Common myeloid progenitor, CD34-positive (primary cell): ENCODE measurements at regions not wholly inside any gene's neighbourhood (a gene's known extent, or its start where the extent isn't known, plus 50 kb on each side); places are given as distances from the start of the nearest gene placed in this dataset.

Experiments
- CTCF ChIA-PET: fragments of 350-600 bp; sonication (Branson Sonifier 250); formaldehyde crosslinking; loops from one replicate; lab custom pipeline; 2021; ENCODE audit warnings: antibody characterized with exemption; lab: Charles Lee
- POLR2A ChIA-PET: fragments of 350-600 bp; sonication (Branson Sonifier 250); formaldehyde crosslinking; loops from one replicate; lab custom pipeline; 2021; ENCODE audit warnings: antibody characterized with exemption; lab: Charles Lee
- DNase-seq, 3 donors: peaks; one replicate each; pipeline versions ENCODE4 v3.0.0 to v3.0.0-alpha.2; 2013
- H3K27ac ChIP-seq, 2 experiments: 1 replicate in 1 of 2; 2 replicates in 1 of 2; pipeline ENCODE4 v1.7.0; 2013; ENCODE audit warnings: inconsistent platforms in 2 of 2, low read length in 2 of 2, mild to moderate bottlenecking in 2 of 2, low read depth in 1 of 2, moderate library complexity in 1 of 2; ENCODE audit not compliant: severe bottlenecking in 2 of 2, insufficient read depth in 1 of 2, poor library complexity in 1 of 2
- H3K27me3 ChIP-seq, 5 experiments: replicated peaks in 2 of 5; 1 replicate in 3 of 5; 2 replicates in 2 of 5; pipeline versions ENCODE4 v1.6.1 to v1.7.0; 2013; ENCODE audit warnings: low read length in 4 of 5, mild to moderate bottlenecking in 2 of 5, moderate library complexity in 2 of 5, inconsistent platforms in 1 of 5; ENCODE audit not compliant: insufficient read depth in 5 of 5, control insufficient read depth in 4 of 5
- H3K36me3 ChIP-seq, 4 experiments: 1 replicate in 2 of 4; 2 replicates in 2 of 4; pipeline versions ENCODE4 v1.6.1 to v1.7.0; 2013; ENCODE audit warnings: low read length in 3 of 4, control low read depth in 1 of 4, mild to moderate bottlenecking in 1 of 4; ENCODE audit not compliant: control insufficient read depth in 4 of 4, insufficient read depth in 4 of 4
- H3K4me1 ChIP-seq, 4 experiments: 1 replicate in 3 of 4; 2 replicates in 1 of 4; pipeline versions ENCODE4 v1.6.1 to v1.7.1; 2013; ENCODE audit warnings: low read length in 3 of 4, mild to moderate bottlenecking in 3 of 4, control low read depth in 1 of 4, inconsistent platforms in 1 of 4, moderate library complexity in 1 of 4; ENCODE audit not compliant: control insufficient read depth in 4 of 4, insufficient read depth in 4 of 4; ENCODE audit errors: control extremely low read depth in 1 of 4
- H3K4me3 ChIP-seq, 7 experiments: 1 replicate in 4 of 7; 2 replicates in 3 of 7; pipeline versions ENCODE4 v1.5.1 to v1.7.0; 2013; ENCODE audit warnings: mild to moderate bottlenecking in 7 of 7, low read length in 6 of 7, moderate library complexity in 6 of 7, inconsistent platforms in 2 of 7, low read depth in 2 of 7, control low read depth in 1 of 7; ENCODE audit not compliant: insufficient read depth in 4 of 7, control insufficient read depth in 1 of 7; ENCODE audit errors: extremely low read depth in 1 of 7
- H3K9me3 ChIP-seq, 5 experiments: 1 replicate in 4 of 5; 2 replicates in 1 of 5; pipeline versions ENCODE4 v1.6.1 to v1.7.1; 2013; ENCODE audit warnings: low read length in 4 of 5, mild to moderate bottlenecking in 2 of 5, inconsistent platforms in 1 of 5, low read depth in 1 of 5, moderate library complexity in 1 of 5; ENCODE audit not compliant: control insufficient read depth in 4 of 5, insufficient read depth in 2 of 5; ENCODE audit errors: control extremely low read depth in 1 of 5
- WGBS: methylation state at CpG from one replicate; pipeline ENCODE4 v1.1.5; 2013; ENCODE audit not compliant: insufficient coverage; 5-methylcytosine and 5-hydroxymethylcytosine counted together

DNA sequence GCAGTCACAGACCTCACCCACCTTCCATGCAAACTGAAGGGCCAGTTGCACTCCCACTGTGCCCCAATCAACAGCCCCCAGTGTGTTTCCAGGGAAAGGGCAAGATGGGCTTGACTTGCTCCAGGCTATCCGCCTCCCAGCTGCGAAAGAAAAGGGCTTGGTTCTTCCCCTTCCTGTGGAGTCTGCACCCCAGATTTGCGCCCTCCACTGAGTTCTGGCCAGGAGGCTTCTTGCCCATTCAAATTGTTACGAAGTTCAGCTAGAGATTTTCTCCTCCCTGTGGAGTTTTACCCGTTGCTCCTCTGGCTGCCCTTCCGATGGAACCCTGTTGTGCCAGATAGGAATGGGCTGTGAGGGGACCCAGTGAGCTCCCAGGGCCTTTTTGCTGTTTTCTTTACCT, 1096.9 kb upstream of the ALCAM start:
- no peaks in the 10 kb centered on the region for H3K36me3 ChIP-seq
- H3K4me1 ChIP-seq = no peaks in the 10 kb centered on the region
- H3K27ac ChIP-seq = no peak overlapping the region
- no peaks in the 10 kb centered on the region for H3K27me3 ChIP-seq
- ChIA-PET CTCF (no interaction called here), POLR2A (no interaction called here)
- no peak for DNase-seq
- 98% methylated on average over 6 of the region's 6 CpGs for WGBS
- no peak overlapping the region for H3K4me3 ChIP-seq
- peaks cover 0 to 3% (median 0%) of the 10 kb centered on the region in 5 experiments for H3K9me3 ChIP-seq

DNA sequence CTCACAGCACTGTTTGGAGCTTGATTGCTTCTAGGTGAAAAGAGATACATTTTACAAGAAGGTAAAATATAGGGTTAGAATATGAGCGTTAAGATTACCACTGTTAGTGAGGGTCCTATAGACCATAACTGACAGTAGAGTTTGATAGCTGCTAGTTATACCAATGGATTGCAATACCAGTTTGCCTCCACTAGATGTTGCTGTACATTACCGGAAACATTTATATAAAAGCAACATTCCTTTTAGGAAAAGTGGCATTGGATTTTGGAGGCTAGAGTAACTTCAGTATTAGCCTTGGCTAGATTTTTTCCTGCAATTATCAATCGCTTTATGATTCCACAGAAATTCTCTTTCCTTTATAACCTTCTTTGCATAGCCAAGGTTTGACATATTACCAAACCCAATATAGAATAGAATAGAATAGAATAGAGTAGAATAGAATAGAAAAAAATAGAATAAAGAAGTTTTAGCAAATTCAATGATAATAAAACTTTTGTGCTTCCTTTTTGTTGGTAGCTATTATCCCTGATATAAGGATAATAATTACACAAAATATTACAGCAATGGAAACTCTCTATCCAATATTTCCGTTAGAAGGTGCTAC, 1093.6 kb upstream of the ALCAM start:
- H3K36me3 ChIP-seq = no peaks in the 10 kb centered on the region
- no peaks in the 10 kb centered on the region for H3K27me3 ChIP-seq
- no peak for DNase-seq
- CTCF ChIA-PET = no interaction called here
- H3K27ac ChIP-seq = no peak overlapping the region
- peaks cover 0 to 15% (median 4%) of the 10 kb centered on the region in 5 experiments for H3K9me3 ChIP-seq
- H3K4me3 ChIP-seq = no peak overlapping the region
- no peaks in the 10 kb centered on the region for H3K4me1 ChIP-seq
- no CpG with 5 or more reads among the region's 4 CpGs for WGBS
- POLR2A ChIA-PET = no interaction called here

DNA sequence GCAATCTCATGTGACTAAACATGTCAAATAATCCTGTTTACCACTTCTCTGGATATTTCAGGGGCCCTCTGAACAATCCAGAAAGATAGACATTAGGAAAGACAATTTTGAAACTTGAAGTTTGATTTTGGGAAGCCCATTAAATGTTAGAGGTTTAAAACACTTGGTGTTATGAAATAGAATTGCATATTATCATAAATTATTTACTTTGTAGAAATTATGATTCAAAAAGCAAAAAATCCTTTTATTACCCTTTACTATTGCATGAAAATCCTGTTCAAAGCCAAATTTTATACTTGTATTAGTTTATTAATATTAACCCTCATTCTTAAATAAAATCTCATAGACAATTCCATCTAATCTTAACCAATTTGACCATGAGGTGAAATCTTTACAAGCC, 1091.5 kb upstream of the ALCAM start:
- CTCF ChIA-PET = no interaction called here
- POLR2A ChIA-PET = no interaction called here

DNA sequence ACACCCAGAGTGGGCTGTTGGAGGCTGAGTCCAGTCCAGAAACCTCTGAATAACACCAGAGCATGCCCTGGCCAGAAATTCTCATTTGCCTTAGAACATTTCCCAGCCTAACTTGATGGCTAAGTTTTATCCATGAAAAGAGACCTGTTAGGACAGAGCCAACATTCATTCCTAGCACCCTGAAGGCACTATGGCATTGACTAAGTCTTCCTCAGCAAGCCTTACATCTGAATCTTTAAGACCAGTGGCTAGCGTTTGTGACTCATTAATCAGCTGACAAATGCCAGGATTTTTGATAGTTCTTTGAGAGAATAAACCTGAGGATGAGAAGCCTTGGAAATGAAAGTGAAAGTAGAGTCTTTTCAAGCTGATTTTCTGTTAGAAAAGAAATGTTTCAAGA, 1087.1 kb upstream of the ALCAM start:
- Histone ChIP-seq H3K27ac (no peak overlapping the region), H3K4me3 (no peak overlapping the region), H3K36me3 (no peaks in the 10 kb centered on the region), H3K4me1 (no peaks in the 10 kb centered on the region), H3K9me3 (peaks cover 3 to 33% (median 8%) of the 10 kb centered on the region in 5 experiments), H3K27me3 (no peaks in the 10 kb centered on the region)
- no CpG with 5 or more reads among the region's 1 CpG for WGBS
- POLR2A ChIA-PET = no interaction called here
- peak in 1 of 3 donors; percentile 11 for DNase-seq
- CTCF ChIA-PET = no interaction called here

More for the DNA sequence above, 1091.5 kb upstream of the ALCAM start:
- Histone ChIP-seq H3K27ac (no peak overlapping the region), H3K4me1 (no peaks in the 10 kb centered on the region), H3K27me3 (no peaks in the 10 kb centered on the region), H3K9me3 (peaks cover 1 to 27% (median 5%) of the 10 kb centered on the region in 5 experiments), H3K36me3 (no peaks in the 10 kb centered on the region), H3K4me3 (no peak overlapping the region)
- no peak for DNase-seq

DNA sequence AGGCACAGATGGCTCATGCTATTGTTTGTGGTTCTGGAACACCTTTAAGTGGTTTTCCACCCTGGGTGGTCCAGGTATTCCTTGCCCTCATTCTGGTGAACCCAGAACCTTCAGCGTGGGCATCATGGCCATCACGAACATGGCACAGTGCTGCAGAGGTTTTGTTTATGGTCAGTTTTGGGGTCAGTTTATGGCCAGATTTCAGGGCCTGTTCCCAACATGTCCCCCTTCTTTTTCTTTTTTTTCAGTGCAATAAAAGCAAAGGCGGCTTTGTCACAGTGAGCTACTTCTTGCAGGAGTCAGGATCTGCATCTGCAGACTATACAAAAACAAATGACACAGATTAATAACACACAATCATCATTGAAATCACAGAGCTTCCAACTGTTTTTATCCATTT, 1085.0 kb upstream of the ALCAM start:
- H3K4me3 ChIP-seq = no peak overlapping the region
- no peak overlapping the region for H3K27ac ChIP-seq
- CTCF ChIA-PET = no interaction called here
- no peaks in the 10 kb centered on the region for H3K36me3 ChIP-seq
- WGBS = 95% methylated on average over 3 of the region's 3 CpGs
- POLR2A ChIA-PET = no interaction called here
- peaks cover 0 to 27% (median 8%) of the 10 kb centered on the region in 5 experiments for H3K9me3 ChIP-seq
- no peak for DNase-seq
- no peaks in the 10 kb centered on the region for H3K4me1 ChIP-seq
- no peaks in the 10 kb centered on the region for H3K27me3 ChIP-seq

DNA sequence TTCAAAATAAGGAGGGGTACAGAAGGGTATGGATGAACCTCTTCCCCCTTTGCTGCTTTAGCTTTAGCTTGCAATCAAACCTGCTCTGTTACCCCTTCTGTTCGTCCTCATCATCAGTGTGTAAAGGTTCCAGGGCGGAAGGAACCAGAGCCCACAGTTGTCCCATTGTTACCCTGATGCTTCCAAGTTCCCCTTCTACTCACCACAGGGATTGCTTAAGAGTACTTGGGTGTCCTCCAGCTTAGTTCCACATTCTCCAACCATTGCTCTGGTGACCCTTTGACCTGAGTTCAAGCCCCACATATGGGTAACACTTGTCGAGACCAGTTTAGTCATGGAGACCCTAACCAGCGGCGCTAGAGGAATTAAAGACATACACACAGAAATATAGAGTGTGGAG, 1080.1 kb upstream of the ALCAM start:
- CTCF ChIA-PET = no interaction called here
- POLR2A ChIA-PET = no interaction called here
- WGBS = 85% methylated on average over 2 of the region's 5 CpGs

DNA sequence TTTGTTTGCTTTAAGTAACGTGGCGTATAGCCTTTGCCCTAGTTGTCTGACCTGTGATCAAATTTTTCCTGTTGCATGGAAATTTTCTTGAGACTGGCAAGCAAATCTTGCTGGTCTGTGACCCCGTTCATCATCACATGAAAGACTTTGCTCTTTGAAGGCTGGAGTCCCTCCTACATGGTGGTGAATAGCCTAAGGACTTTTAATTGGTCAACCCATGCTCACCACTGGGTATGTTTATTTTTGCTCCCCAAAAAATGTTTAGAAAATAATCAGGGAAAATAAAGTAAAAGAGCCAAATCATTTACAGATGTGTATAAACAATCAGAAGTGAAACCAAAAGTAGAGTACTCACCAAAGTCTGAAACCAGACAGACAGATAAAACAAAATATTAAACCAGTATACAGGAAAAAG, 1075.3 kb upstream of the ALCAM start:
- no CpG with 5 or more reads among the region's 3 CpGs for WGBS
- CTCF ChIA-PET = no interaction called here

More for the DNA sequence above, 1080.1 kb upstream of the ALCAM start:
- Histone ChIP-seq H3K27ac (no peak overlapping the region), H3K4me3 (no peak overlapping the region), H3K9me3 (peaks cover 0 to 1% (median under 1%) of the 10 kb centered on the region in 5 experiments), H3K4me1 (no peaks in the 10 kb centered on the region), H3K36me3 (no peaks in the 10 kb centered on the region), H3K27me3 (no peaks in the 10 kb centered on the region)
- no peak for DNase-seq

More for the DNA sequence above, 1075.3 kb upstream of the ALCAM start:
- Histone ChIP-seq H3K27me3 (no peaks in the 10 kb centered on the region), H3K9me3 (no peaks in the 10 kb centered on the region), H3K27ac (no peak overlapping the region), H3K4me3 (no peak overlapping the region), H3K4me1 (no peaks in the 10 kb centered on the region), H3K36me3 (no peaks in the 10 kb centered on the region)
- POLR2A ChIA-PET = no interaction called here
- no peak for DNase-seq
